Progenitor cell of endocrine pancreas (in vitro differentiated cells): ENCODE measurements at regions not wholly inside any gene's neighbourhood (a gene's known extent, or its start where the extent isn't known, plus 50 kb on each side); places are given as distances from the start of the nearest gene placed in this dataset.

ENCODE experiments used
- DNase-seq: peaks from one replicate; pipeline ENCODE4 v3.0.0; 2021; ENCODE audit warnings: low spot score; ENCODE audit not compliant: unreplicated experiment
- H3K27ac Mint-ChIP-seq: 2 replicates; pipeline ENCODE4 v1.8.0; 2021; ENCODE audit warnings: mild to moderate bottlenecking, moderate library complexity, mixed read lengths
- H3K27me3 Mint-ChIP-seq: 2 replicates; pipeline ENCODE4 v1.8.0; 2021; ENCODE audit warnings: mixed read lengths
- H3K36me3 Mint-ChIP-seq: 2 replicates; pipeline ENCODE4 v1.8.0; 2022; ENCODE audit warnings: mixed read lengths; ENCODE audit not compliant: insufficient read depth
- H3K4me1 Mint-ChIP-seq: 2 replicates; pipeline ENCODE4 v1.8.0; 2021; ENCODE audit warnings: low read depth, mixed read lengths
- H3K4me3 Mint-ChIP-seq: 2 replicates; pipeline ENCODE4 v1.8.0; 2021; ENCODE audit warnings: low read depth, mild to moderate bottlenecking, moderate library complexity, mixed read lengths
- H3K9me3 Mint-ChIP-seq: 2 replicates; pipeline ENCODE4 v1.8.0; 2021; ENCODE audit warnings: low read depth, mixed read lengths
- TF ChIP-seq, protein P1 (sequence below): fragments of 200-600 bp; sonication (generic); IDR thresholded peaks from one replicate; pipeline ENCODE4 v1.5.0; 2021; ENCODE audit warnings: antibody characterized with exemption, mild to moderate bottlenecking; ENCODE audit not compliant: unreplicated experiment

DNA sequence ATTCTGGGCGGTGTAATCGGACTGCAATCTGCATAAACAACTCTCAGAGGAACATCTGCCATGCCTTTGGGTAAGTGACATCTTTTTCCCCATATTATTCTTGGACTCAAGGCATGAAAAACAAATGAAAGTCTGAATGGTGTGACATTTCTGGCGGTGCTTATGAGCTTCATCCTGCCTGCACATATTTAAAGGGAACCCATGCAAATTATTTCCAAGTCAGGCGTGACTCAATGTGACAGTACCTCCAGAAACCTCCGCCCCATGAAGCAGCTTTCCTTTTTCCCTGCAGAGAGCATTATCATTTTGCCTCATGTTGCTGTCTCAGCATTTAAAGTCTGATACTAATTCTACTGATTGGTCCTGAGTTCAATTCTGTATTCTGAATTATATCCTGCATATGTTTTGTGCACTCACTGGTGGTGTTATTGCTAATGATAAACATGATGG lies 585.4 kb downstream of the SNAPC1 start:
- Mint-ChIP-seq H3K9me3 (peaks cover 6% of the 10 kb centered on the region), H3K4me3 (no peak overlapping the region), H3K27ac (no peak overlapping the region), H3K4me1 (no peaks in the 10 kb centered on the region), H3K36me3 (peaks cover 3% of the 10 kb centered on the region), H3K27me3 (no peaks in the 10 kb centered on the region)
- DNase-seq, result no peak
- TF ChIP-seq, protein P1, sequence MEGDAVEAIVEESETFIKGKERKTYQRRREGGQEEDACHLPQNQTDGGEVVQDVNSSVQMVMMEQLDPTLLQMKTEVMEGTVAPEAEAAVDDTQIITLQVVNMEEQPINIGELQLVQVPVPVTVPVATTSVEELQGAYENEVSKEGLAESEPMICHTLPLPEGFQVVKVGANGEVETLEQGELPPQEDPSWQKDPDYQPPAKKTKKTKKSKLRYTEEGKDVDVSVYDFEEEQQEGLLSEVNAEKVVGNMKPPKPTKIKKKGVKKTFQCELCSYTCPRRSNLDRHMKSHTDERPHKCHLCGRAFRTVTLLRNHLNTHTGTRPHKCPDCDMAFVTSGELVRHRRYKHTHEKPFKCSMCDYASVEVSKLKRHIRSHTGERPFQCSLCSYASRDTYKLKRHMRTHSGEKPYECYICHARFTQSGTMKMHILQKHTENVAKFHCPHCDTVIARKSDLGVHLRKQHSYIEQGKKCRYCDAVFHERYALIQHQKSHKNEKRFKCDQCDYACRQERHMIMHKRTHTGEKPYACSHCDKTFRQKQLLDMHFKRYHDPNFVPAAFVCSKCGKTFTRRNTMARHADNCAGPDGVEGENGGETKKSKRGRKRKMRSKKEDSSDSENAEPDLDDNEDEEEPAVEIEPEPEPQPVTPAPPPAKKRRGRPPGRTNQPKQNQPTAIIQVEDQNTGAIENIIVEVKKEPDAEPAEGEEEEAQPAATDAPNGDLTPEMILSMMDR, result no peak

DNA sequence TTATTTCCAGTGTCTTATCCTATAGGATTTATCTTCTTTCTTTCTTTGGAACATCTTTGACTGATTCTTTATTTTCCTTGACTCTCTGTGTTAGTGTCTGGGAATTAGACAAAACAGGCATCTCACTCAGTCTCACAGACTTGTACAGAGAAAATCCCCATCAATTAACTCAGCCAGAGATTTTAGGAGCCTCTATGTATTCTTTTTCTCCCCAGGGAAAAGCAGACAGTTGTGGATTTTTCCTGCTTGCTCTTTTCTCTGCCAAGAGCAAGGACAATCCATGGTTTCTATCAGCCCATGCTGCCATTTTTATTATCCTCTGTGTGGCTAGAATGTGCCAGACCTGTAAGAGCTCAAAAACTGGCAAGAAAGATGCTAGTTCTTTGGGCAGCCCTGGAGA lies 595.1 kb downstream of the SNAPC1 start:
- no peak overlapping the region for H3K27ac Mint-ChIP-seq
- DNase-seq, result no peak
- peaks cover 1% of the 10 kb centered on the region for H3K36me3 Mint-ChIP-seq
- H3K9me3 Mint-ChIP-seq, result peaks cover 19% of the 10 kb centered on the region
- TF ChIP-seq, protein P1, result no peak
- no peaks in the 10 kb centered on the region for H3K27me3 Mint-ChIP-seq
- H3K4me1 Mint-ChIP-seq, result no peaks in the 10 kb centered on the region
- no peak overlapping the region for H3K4me3 Mint-ChIP-seq

DNA sequence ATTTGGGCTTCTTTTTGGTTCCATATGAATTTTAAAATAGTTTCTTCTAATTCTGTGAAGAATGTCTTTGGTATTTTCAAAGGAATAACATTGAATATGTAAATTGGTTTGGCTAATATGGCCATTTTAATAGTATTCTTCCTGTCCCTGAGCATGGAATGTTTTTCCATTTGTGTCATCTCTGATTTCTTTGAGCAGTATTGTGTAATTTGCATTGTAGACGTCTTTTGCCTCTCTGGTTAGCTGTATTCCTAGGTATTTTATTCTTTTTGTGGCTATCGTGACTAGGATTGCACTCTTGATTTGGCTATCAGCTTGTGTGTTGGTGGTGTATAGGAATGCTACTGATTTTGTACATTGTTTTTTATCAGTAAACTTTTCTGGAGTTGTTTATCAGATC lies 601.9 kb downstream of the SNAPC1 start:
- peaks cover 11% of the 10 kb centered on the region for H3K9me3 Mint-ChIP-seq
- H3K36me3 Mint-ChIP-seq, result no peaks in the 10 kb centered on the region
- no peak for DNase-seq
- TF ChIP-seq, protein P1, result no peak
- no peak overlapping the region for H3K4me3 Mint-ChIP-seq
- H3K27me3 Mint-ChIP-seq, result no peaks in the 10 kb centered on the region
- H3K27ac Mint-ChIP-seq, result no peak overlapping the region
- H3K4me1 Mint-ChIP-seq, result no peaks in the 10 kb centered on the region

DNA sequence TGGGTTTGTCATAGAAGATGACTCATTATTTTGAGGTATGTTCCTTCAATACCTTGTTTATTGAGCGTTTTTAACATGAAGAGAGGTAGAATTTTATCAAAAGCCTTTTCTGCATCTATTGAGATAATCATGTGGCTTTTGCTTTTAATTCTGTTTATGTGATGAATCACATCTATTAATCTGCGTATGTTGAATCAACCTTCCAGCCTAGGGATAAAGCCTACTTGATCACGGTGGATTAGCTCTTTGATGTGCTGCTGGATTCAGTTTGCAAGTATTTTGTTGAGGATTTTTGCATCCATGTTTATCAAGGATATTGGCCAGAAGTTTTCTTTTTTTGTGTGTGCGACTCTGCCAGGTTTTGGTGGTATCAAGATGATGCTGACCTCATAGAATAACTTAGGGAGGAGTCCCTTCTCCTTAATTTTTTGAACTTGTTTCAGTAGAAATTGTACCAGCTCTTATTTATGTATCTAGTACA lies 602.6 kb downstream of the SNAPC1 start:
- peaks cover 11% of the 10 kb centered on the region for H3K9me3 Mint-ChIP-seq

DNA sequence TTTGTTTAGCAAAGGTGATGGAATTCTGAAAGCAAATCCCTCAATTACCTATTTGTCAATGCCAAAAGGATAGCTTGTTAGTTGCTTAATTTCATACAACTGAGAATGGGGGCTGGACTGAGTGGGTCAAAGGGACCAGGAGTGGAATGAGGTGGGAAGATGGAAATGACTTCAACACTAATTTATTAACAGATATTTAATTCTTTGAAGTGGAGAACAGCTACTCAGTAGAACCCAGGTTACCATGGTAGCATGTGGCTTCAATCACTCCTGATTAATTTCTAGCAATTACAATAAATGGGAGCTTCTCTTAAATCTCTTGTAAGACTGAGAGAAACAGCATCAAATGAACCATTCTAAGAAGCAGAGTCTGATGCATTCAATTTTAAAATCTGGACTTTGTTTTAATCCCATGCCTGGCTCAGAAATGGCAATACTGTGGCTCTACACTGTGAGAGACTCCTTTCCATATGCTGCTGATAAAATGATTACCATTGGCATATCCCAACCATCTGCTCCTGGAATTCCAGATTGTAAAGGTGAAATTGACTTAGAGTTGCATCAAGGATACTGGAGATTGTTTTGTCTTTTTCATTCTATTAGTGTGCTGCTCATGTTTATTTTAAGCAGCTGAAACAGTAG lies 607.8 kb downstream of the SNAPC1 start:
- H3K27ac Mint-ChIP-seq, result no peak overlapping the region
- no peak overlapping the region for H3K4me3 Mint-ChIP-seq
- TF ChIP-seq, protein P1, result no peak
- peaks cover 7% of the 10 kb centered on the region for H3K9me3 Mint-ChIP-seq
- peaks cover 17% of the 10 kb centered on the region for H3K4me1 Mint-ChIP-seq
- no peaks in the 10 kb centered on the region for H3K36me3 Mint-ChIP-seq
- DNase-seq, result no peak
- H3K27me3 Mint-ChIP-seq, result no peaks in the 10 kb centered on the region

More for the DNA sequence above, 602.6 kb downstream of the SNAPC1 start:
- TF ChIP-seq, protein P1, result no peak
- no peak overlapping the region for H3K4me3 Mint-ChIP-seq
- peaks cover 3% of the 10 kb centered on the region for H3K4me1 Mint-ChIP-seq
- no peaks in the 10 kb centered on the region for H3K36me3 Mint-ChIP-seq
- no peak overlapping the region for H3K27ac Mint-ChIP-seq
- no peaks in the 10 kb centered on the region for H3K27me3 Mint-ChIP-seq
- DNase-seq, result no peak
